ENCODE measurements at regions not wholly inside any gene's neighbourhood (a gene's known extent, or its start where the extent isn't known, plus 50 kb on each side); places are given as distances from the start of the nearest gene placed in this dataset.

DNA sequence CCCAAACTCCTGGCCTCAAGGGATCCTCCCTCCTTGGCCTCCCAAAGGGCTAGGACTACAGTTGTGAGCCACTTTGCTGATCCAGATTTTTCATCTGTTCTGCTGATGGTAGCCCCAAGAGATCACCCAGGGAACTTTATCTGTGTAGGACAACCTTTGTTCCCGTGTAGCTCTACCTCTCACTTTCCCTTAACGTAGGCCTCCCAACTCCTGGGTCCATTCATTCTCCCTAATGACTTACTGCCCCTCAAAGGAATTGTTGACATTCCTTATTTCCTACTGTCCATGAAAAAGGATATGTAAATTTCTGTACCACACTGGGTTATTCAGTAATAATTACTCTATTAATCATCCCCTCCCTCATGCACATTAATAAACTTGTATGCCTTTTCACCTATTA lies 51.0 kb upstream of the PHF24 start:
- Histone ChIP-seq H3K27ac (ENCODE audit: low read length) (no peak overlapping the region), H3K27me3 (ENCODE audit: low read length) (peaks cover 18% of the 10 kb centered on the region), H3K79me2 (ENCODE audit: low read length) (no peaks in the 10 kb centered on the region), H2AFZ (ENCODE audit: low read length) (no peak overlapping the region), H3K4me1 (ENCODE audit: insufficient read depth, low read length) (no peaks in the 10 kb centered on the region), H3K9me2 (replicated peaks; ENCODE audit: low read length) (no peaks in the 10 kb centered on the region), H3K4me2 (ENCODE audit: low read length) (no peak overlapping the region), H3K36me3 (ENCODE audit: low read depth, low read length) (no peaks in the 10 kb centered on the region), H3K9ac (ENCODE audit: low read length) (no peak overlapping the region), H3F3A (ENCODE audit: low read length, unreplicated experiment) (no peaks in the 10 kb centered on the region), H3K4me3 (ENCODE audit: low read length) (no peak overlapping the region), H4K20me1 (ENCODE audit: low read length) (no peaks in the 10 kb centered on the region), H3K9me3 (ENCODE audit: low read length) (no peaks in the 10 kb centered on the region)
- ChIA-PET POLR2A (ENCODE audit: unreplicated experiment) (no interaction called here), CTCF (interaction anchor here (0.6 kb wide), 1 partner anchor 78 kb away, joined by 4 read pairs; no protein-coding TSS in a partner anchor)
- DNase-seq (no peak), ATAC-seq (no peak)
- intact Hi-C loops (cut with micrococcal nuclease), result no loop called here
- no TSS peak for BruUV-seq (replicated peaks)
- TF ChIP-seq EZH2 (IDR thresholded peaks at IDR 0.05; ENCODE audit: low read length, unreplicated experiment) (no peak), EZH2phosphoT487 (IDR thresholded peaks at IDR 0.05; ENCODE audit: borderline replicate concordance, low read length) (no peak)
- TF ChIP-seq, protein P1, sequence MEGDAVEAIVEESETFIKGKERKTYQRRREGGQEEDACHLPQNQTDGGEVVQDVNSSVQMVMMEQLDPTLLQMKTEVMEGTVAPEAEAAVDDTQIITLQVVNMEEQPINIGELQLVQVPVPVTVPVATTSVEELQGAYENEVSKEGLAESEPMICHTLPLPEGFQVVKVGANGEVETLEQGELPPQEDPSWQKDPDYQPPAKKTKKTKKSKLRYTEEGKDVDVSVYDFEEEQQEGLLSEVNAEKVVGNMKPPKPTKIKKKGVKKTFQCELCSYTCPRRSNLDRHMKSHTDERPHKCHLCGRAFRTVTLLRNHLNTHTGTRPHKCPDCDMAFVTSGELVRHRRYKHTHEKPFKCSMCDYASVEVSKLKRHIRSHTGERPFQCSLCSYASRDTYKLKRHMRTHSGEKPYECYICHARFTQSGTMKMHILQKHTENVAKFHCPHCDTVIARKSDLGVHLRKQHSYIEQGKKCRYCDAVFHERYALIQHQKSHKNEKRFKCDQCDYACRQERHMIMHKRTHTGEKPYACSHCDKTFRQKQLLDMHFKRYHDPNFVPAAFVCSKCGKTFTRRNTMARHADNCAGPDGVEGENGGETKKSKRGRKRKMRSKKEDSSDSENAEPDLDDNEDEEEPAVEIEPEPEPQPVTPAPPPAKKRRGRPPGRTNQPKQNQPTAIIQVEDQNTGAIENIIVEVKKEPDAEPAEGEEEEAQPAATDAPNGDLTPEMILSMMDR (conservative IDR thresholded peaks at IDR 0.05; ENCODE audit: low read depth, low read length), result no peak

DNA sequence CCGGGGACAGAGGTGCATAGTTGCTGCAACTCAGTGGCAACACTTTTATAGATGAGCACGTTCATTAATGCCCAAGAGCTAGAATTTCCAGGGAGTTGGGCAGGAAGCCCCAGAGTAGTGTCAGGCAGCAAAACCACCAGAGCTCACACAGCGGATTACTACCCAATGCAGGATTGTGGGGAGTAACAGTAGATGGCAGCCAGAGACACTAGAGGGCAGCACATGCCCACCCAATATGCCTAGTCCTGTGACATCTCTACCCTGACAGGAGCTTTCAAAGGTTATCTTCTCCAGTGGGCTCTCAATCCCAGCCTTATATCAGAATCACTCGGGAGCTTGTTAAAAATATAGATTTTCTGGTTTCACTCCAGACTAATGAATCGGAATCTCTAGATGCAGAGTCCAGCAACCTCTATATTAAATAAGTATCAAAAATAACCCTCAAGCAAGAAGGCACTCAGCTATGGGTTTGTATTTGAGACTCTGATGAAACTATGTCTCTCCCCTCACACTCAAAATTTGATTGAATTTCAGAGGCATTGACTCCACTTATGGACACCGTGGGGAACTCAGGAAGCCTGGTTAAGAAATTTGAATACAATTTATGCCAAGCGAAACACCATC lies 58.4 kb upstream of the PHF24 start:
- ATAC-seq, result peak; percentile 100
- Histone ChIP-seq H3K4me2 (ENCODE audit: low read length) (no peak overlapping the region), H3K27ac (ENCODE audit: low read length) (no peak overlapping the region), H3K36me3 (ENCODE audit: low read depth, low read length) (no peaks in the 10 kb centered on the region), H3K4me1 (ENCODE audit: insufficient read depth, low read length) (no peaks in the 10 kb centered on the region), H4K20me1 (ENCODE audit: low read length) (no peaks in the 10 kb centered on the region), H3K9ac (ENCODE audit: low read length) (no peak overlapping the region), H3K79me2 (ENCODE audit: low read length) (no peaks in the 10 kb centered on the region), H3K27me3 (ENCODE audit: low read length) (peaks cover 22% of the 10 kb centered on the region), H2AFZ (ENCODE audit: low read length) (no peak overlapping the region), H3F3A (ENCODE audit: low read length, unreplicated experiment) (no peaks in the 10 kb centered on the region), H3K9me3 (ENCODE audit: low read length) (no peaks in the 10 kb centered on the region), H3K9me2 (replicated peaks; ENCODE audit: low read length) (no peaks in the 10 kb centered on the region), H3K4me3 (ENCODE audit: low read length) (no peak overlapping the region)
- DNase-seq, result peak; percentile 76
- ChIA-PET CTCF (interaction anchor here (0.6 to 1.9 kb wide), 9 partner anchors 30 to 360 kb away, joined by 3 to 22 read pairs (median 5); no protein-coding TSS in a partner anchor), POLR2A (ENCODE audit: unreplicated experiment) (no interaction called here)
- BruUV-seq (replicated peaks), result no TSS peak
- no peak for TF ChIP-seq EZH2phosphoT487 (IDR thresholded peaks at IDR 0.05; ENCODE audit: borderline replicate concordance, low read length)
- TF ChIP-seq, protein P1 (conservative IDR thresholded peaks at IDR 0.05; ENCODE audit: low read depth, low read length), result peak; percentile 74
- no peak for TF ChIP-seq EZH2 (IDR thresholded peaks at IDR 0.05; ENCODE audit: low read length, unreplicated experiment)
- intact Hi-C loops (cut with micrococcal nuclease), result loop anchor here (1.0 to 2.0 kb wide), 2 partner anchors 152 to 197 kb away; partner anchors contain the start of gene PIGO

DNA sequence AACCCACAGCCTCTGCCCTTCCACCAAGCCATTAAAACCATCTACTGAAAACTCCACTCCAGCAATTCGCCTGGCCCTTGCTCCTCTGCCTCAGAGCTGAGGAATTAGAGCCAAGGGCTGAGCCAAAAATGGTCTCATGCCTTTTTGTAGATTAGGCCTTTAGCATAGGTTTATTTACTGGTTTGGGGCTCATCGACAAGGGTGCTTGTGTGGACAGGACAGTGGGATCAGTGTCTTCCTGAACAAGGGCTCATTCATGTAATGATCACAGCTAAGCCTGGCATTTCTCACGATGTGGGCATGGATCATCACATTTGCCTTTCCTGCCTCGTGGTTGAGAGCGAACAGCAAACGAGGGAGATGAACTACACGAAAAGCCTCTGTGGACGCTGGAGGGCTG lies 59.2 kb upstream of the PHF24 start:
- CTCF ChIA-PET, result interaction anchor here (0.6 to 1.9 kb wide), 7 partner anchors 30 to 360 kb away, joined by 4 to 22 read pairs (median 8); no protein-coding TSS in a partner anchor
- Histone ChIP-seq H3F3A (ENCODE audit: low read length, unreplicated experiment) (no peaks in the 10 kb centered on the region), H3K79me2 (ENCODE audit: low read length) (no peaks in the 10 kb centered on the region), H2AFZ (ENCODE audit: low read length) (no peak overlapping the region), H3K4me1 (ENCODE audit: insufficient read depth, low read length) (no peaks in the 10 kb centered on the region), H3K36me3 (ENCODE audit: low read depth, low read length) (no peaks in the 10 kb centered on the region), H3K9ac (ENCODE audit: low read length) (no peak overlapping the region), H3K4me3 (ENCODE audit: low read length) (no peak overlapping the region), H3K27me3 (ENCODE audit: low read length) (peaks cover 30% of the 10 kb centered on the region), H3K4me2 (ENCODE audit: low read length) (no peak overlapping the region), H3K27ac (ENCODE audit: low read length) (no peak overlapping the region), H4K20me1 (ENCODE audit: low read length) (no peaks in the 10 kb centered on the region), H3K9me3 (ENCODE audit: low read length) (no peaks in the 10 kb centered on the region), H3K9me2 (replicated peaks; ENCODE audit: low read length) (no peaks in the 10 kb centered on the region)
- POLR2A ChIA-PET (ENCODE audit: unreplicated experiment), result no interaction called here
- ATAC-seq (no peak), DNase-seq (no peak)
- TF ChIP-seq EZH2phosphoT487 (IDR thresholded peaks at IDR 0.05; ENCODE audit: borderline replicate concordance, low read length), result no peak
- no peak for TF ChIP-seq EZH2 (IDR thresholded peaks at IDR 0.05; ENCODE audit: low read length, unreplicated experiment)
- TF ChIP-seq, protein P1 (conservative IDR thresholded peaks at IDR 0.05; ENCODE audit: low read depth, low read length), result no peak
- intact Hi-C loops (cut with micrococcal nuclease), result loop anchor here (1.0 to 2.0 kb wide), 2 partner anchors 152 to 198 kb away; partner anchors contain the start of gene PIGO
- BruUV-seq (replicated peaks), result no TSS peak

Data from PC-3 (cell line).